ENCODE measurements at regions not wholly inside any gene's neighbourhood (a gene's known extent, or its start where the extent isn't known, plus 50 kb on each side); places are given as distances from the start of the nearest gene placed in this dataset.

DNA sequence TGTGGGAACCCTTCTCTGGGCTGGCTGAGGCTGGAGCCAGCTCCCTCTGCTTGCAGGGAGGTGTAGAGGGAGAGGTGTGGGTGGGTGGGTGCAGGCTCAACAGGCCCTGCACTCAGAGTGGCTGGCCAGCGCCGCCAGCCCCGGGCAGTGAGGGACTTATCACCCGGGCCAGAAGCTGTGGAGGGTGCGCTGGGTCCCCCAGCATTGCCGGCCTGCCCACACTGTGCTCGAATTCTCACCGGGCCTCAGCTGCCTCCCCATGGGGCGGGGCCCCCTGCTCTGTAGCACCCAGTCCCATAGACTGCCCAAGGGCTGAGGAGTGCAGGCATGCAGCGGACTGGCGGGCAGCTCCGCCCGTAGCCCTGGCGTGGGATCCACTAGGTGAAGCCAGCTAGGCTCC, 190.7 kb upstream of the TAC1 start:
- no peak overlapping the region for H3K27ac ChIP-seq
- H3F3A ChIP-seq (ENCODE audit: insufficient read depth, low read depth) = no peaks in the 10 kb centered on the region
- DNase-seq = no peak
- no peaks in the 10 kb centered on the region for H3K9me2 ChIP-seq (ENCODE audit: insufficient read depth)
- no peak overlapping the region for H3K4me2 ChIP-seq
- H3K36me3 ChIP-seq (ENCODE audit: low read depth) = no peaks in the 10 kb centered on the region
- H4K20me1 ChIP-seq (ENCODE audit: insufficient read depth) = no peaks in the 10 kb centered on the region
- intact Hi-C loops (cut with micrococcal nuclease; ENCODE audit: unreplicated experiment) = no loop called here
- CTCF ChIA-PET = no interaction called here
- TF ChIP-seq, protein P1, sequence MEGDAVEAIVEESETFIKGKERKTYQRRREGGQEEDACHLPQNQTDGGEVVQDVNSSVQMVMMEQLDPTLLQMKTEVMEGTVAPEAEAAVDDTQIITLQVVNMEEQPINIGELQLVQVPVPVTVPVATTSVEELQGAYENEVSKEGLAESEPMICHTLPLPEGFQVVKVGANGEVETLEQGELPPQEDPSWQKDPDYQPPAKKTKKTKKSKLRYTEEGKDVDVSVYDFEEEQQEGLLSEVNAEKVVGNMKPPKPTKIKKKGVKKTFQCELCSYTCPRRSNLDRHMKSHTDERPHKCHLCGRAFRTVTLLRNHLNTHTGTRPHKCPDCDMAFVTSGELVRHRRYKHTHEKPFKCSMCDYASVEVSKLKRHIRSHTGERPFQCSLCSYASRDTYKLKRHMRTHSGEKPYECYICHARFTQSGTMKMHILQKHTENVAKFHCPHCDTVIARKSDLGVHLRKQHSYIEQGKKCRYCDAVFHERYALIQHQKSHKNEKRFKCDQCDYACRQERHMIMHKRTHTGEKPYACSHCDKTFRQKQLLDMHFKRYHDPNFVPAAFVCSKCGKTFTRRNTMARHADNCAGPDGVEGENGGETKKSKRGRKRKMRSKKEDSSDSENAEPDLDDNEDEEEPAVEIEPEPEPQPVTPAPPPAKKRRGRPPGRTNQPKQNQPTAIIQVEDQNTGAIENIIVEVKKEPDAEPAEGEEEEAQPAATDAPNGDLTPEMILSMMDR (conservative IDR thresholded peaks at IDR 0.05) = no peak
- TF ChIP-seq EZH2 (IDR thresholded peaks at IDR 0.05; ENCODE audit: low read depth) = no peak
- POLR2A ChIA-PET (ENCODE audit: unreplicated experiment) = no interaction called here
- H3K79me2 ChIP-seq (ENCODE audit: low read depth) = no peaks in the 10 kb centered on the region
- no peaks in the 10 kb centered on the region for H3K27me3 ChIP-seq (ENCODE audit: insufficient read depth, low read depth)
- H2AFZ ChIP-seq = no peak overlapping the region
- BruUV-seq (replicated peaks) = no TSS peak
- H3K4me3 ChIP-seq = no peak overlapping the region
- H3K9me3 ChIP-seq (ENCODE audit: insufficient read depth, low read depth) = no peaks in the 10 kb centered on the region
- H3K4me1 ChIP-seq (replicated peaks; ENCODE audit: insufficient read depth) = no peaks in the 10 kb centered on the region

GRCh38 chr7:97555857-97556421, 175.9 kb upstream of the TAC1 start:
- no peaks in the 10 kb centered on the region for H3F3A ChIP-seq (ENCODE audit: insufficient read depth, low read depth)
- CTCF ChIA-PET = no interaction called here
- DNase-seq = no peak
- no peaks in the 10 kb centered on the region for H3K9me2 ChIP-seq (ENCODE audit: insufficient read depth)
- H3K4me1 ChIP-seq (replicated peaks; ENCODE audit: insufficient read depth) = no peaks in the 10 kb centered on the region
- H3K4me2 ChIP-seq = no peak overlapping the region
- POLR2A ChIA-PET (ENCODE audit: unreplicated experiment) = no interaction called here
- no peak overlapping the region for H2AFZ ChIP-seq
- no TSS peak for BruUV-seq (replicated peaks)
- no peaks in the 10 kb centered on the region for H3K9me3 ChIP-seq (ENCODE audit: insufficient read depth, low read depth)
- no peaks in the 10 kb centered on the region for H3K36me3 ChIP-seq (ENCODE audit: low read depth)
- peaks cover 21% of the 10 kb centered on the region for H3K27me3 ChIP-seq (ENCODE audit: insufficient read depth, low read depth)
- intact Hi-C loops (cut with micrococcal nuclease; ENCODE audit: unreplicated experiment) = no loop called here
- no peak overlapping the region for H3K27ac ChIP-seq
- no peaks in the 10 kb centered on the region for H4K20me1 ChIP-seq (ENCODE audit: insufficient read depth)
- no peak for TF ChIP-seq EZH2 (IDR thresholded peaks at IDR 0.05; ENCODE audit: low read depth)
- TF ChIP-seq, protein P1 (conservative IDR thresholded peaks at IDR 0.05) = no peak
- H3K79me2 ChIP-seq (ENCODE audit: low read depth) = no peaks in the 10 kb centered on the region
- H3K4me3 ChIP-seq = no peak overlapping the region

DNA sequence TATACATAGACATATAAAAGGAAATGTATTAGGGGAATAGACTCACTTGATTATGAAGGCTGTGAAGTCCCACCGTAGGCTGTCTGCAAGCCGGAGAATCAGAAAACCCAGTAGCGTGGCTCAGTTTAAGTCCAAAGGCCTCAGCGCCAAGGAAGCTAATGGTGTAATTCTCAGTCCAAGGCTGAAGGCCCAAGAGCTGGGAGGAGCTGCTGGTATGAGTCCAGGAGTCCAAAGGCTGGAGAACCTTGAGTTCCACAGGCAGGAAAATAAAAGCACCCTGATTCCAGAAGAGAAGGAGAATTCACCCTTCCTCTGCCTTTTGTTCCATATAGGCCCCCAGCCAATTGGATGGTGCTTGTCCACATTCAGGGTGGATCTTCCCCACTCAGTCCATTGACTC, 166.2 kb upstream of the TAC1 start:
- CTCF ChIA-PET = interaction anchor here (0.6 kb wide), 1 partner anchor 279 kb away, joined by 7 read pairs; no protein-coding TSS in a partner anchor

More for the DNA sequence above, 166.2 kb upstream of the TAC1 start:
- no peaks in the 10 kb centered on the region for H3K4me1 ChIP-seq (replicated peaks; ENCODE audit: insufficient read depth)
- no peaks in the 10 kb centered on the region for H3K79me2 ChIP-seq (ENCODE audit: low read depth)
- H3K36me3 ChIP-seq (ENCODE audit: low read depth) = no peaks in the 10 kb centered on the region
- DNase-seq = no peak
- H2AFZ ChIP-seq = no peak overlapping the region
- no peak overlapping the region for H3K4me3 ChIP-seq
- H3K9me3 ChIP-seq (ENCODE audit: insufficient read depth, low read depth) = no peaks in the 10 kb centered on the region
- TF ChIP-seq EZH2 (IDR thresholded peaks at IDR 0.05; ENCODE audit: low read depth) = no peak
- TF ChIP-seq, protein P1 (conservative IDR thresholded peaks at IDR 0.05) = no peak
- no peaks in the 10 kb centered on the region for H3F3A ChIP-seq (ENCODE audit: insufficient read depth, low read depth)
- H4K20me1 ChIP-seq (ENCODE audit: insufficient read depth) = no peaks in the 10 kb centered on the region
- no peak overlapping the region for H3K27ac ChIP-seq
- POLR2A ChIA-PET (ENCODE audit: unreplicated experiment) = no interaction called here
- H3K27me3 ChIP-seq (ENCODE audit: insufficient read depth, low read depth) = peaks cover 20% of the 10 kb centered on the region; the same call in 1 of the 2 replicates
- no peaks in the 10 kb centered on the region for H3K9me2 ChIP-seq (ENCODE audit: insufficient read depth)
- intact Hi-C loops (cut with micrococcal nuclease; ENCODE audit: unreplicated experiment) = no loop called here
- BruUV-seq (replicated peaks) = no TSS peak
- no peak overlapping the region for H3K4me2 ChIP-seq
